Neural progenitor cell (in vitro differentiated cells): ENCODE measurements at regions not wholly inside any gene's neighbourhood (a gene's known extent, or its start where the extent isn't known, plus 50 kb on each side); places are given as distances from the start of the nearest gene placed in this dataset.

Source experiments
- DNase-seq: peaks from one replicate; pipeline ENCODE4 v3.0.0-alpha.2; 2016; ENCODE audit warnings: low spot score
- H2AFZ ChIP-seq: fragments of 200-600 bp; sonication (generic); replicated peaks from 2 replicates; pipeline ENCODE4 v1.6.1; 2016; ENCODE audit warnings: antibody characterized with exemption
- H3F3A ChIP-seq: fragments of 200-600 bp; sonication (generic); 2 replicates; pipeline ENCODE4 v1.6.1; 2016; ENCODE audit warnings: antibody characterized with exemption, low read depth
- H3K27ac ChIP-seq: fragments of 200-600 bp; sonication (generic); 2 replicates; pipeline ENCODE4 v1.5.1; 2016; ENCODE audit warnings: mild to moderate bottlenecking
- H3K27me3 ChIP-seq: fragments of 200-600 bp; sonication (generic); 2 replicates; pipeline ENCODE4 v1.6.1; 2016; ENCODE audit warnings: mild to moderate bottlenecking, moderate library complexity
- H3K36me3 ChIP-seq: fragments of 200-600 bp; sonication (generic); 2 replicates; pipeline ENCODE4 v1.5.1; 2016
- H3K4me1 ChIP-seq: fragments of 200-600 bp; sonication (generic); 2 replicates; pipeline ENCODE4 v1.6.1; 2016; ENCODE audit warnings: mixed run types
- H3K4me2 ChIP-seq: fragments of 200-600 bp; sonication (generic); 2 replicates; pipeline ENCODE4 v1.6.1; 2016
- H3K4me3 ChIP-seq: fragments of 200-600 bp; sonication (generic); 2 replicates; pipeline ENCODE4 v1.5.1; 2016
- H3K79me2 ChIP-seq: fragments of 200-600 bp; sonication (generic); 2 replicates; pipeline ENCODE4 v1.6.1; 2016; ENCODE audit warnings: low read depth
- H3K9ac ChIP-seq: fragments of 200-600 bp; sonication (generic); 2 replicates; pipeline ENCODE4 v1.6.1; 2016
- H3K9me3 ChIP-seq: fragments of 200-600 bp; sonication (generic); 2 replicates; pipeline ENCODE4 v1.5.1; 2016; ENCODE audit warnings: low read depth
- H4K20me1 ChIP-seq: fragments of 200-600 bp; sonication (generic); 2 replicates; pipeline ENCODE4 v1.6.1; 2016; ENCODE audit warnings: low read depth
- H3K27ac Mint-ChIP-seq: 3 replicates; pipeline ENCODE4 v1.8.0; 2021; ENCODE audit warnings: mixed read lengths
- H3K27me3 Mint-ChIP-seq: 2 replicates; pipeline ENCODE4 v1.8.0; 2022; ENCODE audit warnings: low read depth, mild to moderate bottlenecking, inconsistent platforms, moderate library complexity, mixed read lengths; ENCODE audit not compliant: insufficient read depth
- H3K36me3 Mint-ChIP-seq: 3 replicates; pipeline ENCODE4 v1.8.0; 2021; ENCODE audit warnings: mixed read lengths
- H3K4me1 Mint-ChIP-seq: 3 replicates; pipeline ENCODE4 v1.8.0; 2021; ENCODE audit warnings: mixed read lengths
- H3K4me3 Mint-ChIP-seq: 3 replicates; pipeline ENCODE4 v1.8.0; 2021; ENCODE audit warnings: mild to moderate bottlenecking, moderate library complexity, mixed read lengths
- H3K9me3 Mint-ChIP-seq: 3 replicates; pipeline ENCODE4 v1.8.0; 2020; ENCODE audit warnings: mixed read lengths
- CTCF ChIP-seq: fragments of 200-600 bp; sonication (generic); IDR thresholded peaks from 2 replicates; pipeline ENCODE4 v1.5.1; 2017; ENCODE audit warnings: antibody characterized with exemption, mild to moderate bottlenecking
- EZH2 ChIP-seq: fragments of 200-600 bp; sonication (generic); IDR thresholded peaks from 2 replicates; pipeline ENCODE4 v1.6.1; 2017; ENCODE audit warnings: antibody characterized with exemption, mild to moderate bottlenecking, moderate library complexity
- EZH2phosphoT487 ChIP-seq: fragments of 200-600 bp; sonication (generic); IDR thresholded peaks from 2 replicates; pipeline ENCODE4 v1.6.1; 2017; ENCODE audit warnings: antibody characterized with exemption

- Histone ChIP-seq H3K9ac (no peak overlapping the region), H3K4me3 (no peak overlapping the region), H3K27ac (no peak overlapping the region), H3K36me3 (no peaks in the 10 kb centered on the region), H3K4me1 (no peaks in the 10 kb centered on the region), H3F3A (no peaks in the 10 kb centered on the region), H2AFZ (no peak overlapping the region), H4K20me1 (no peaks in the 10 kb centered on the region), H3K79me2 (no peaks in the 10 kb centered on the region), H3K4me2 (no peak overlapping the region), H3K27me3 (no peaks in the 10 kb centered on the region), H3K9me3 (no peaks in the 10 kb centered on the region)
- Mint-ChIP-seq H3K9me3 (peaks cover 3% of the 10 kb centered on the region), H3K27ac (no peak overlapping the region), H3K27me3 (no peaks in the 10 kb centered on the region), H3K4me1 (no peaks in the 10 kb centered on the region), H3K4me3 (no peak overlapping the region), H3K36me3 (no peaks in the 10 kb centered on the region)
- no peak for DNase-seq
- TF ChIP-seq EZH2 (no peak), EZH2phosphoT487 (no peak), CTCF (no peak)
Observed at GRCh38 chr5:18216729-18217128, 582.5 kb downstream of the TAF11L14 start.

- Mint-ChIP-seq H3K9me3 (peaks cover 3% of the 10 kb centered on the region), H3K27ac (no peak overlapping the region)
Observed at GRCh38 chr5:18219241-18219640, 585.0 kb downstream of the TAF11L14 start.

GRCh38 chr5:18220631-18221030 lies 586.4 kb downstream of the TAF11L14 start:
- H3K4me2 ChIP-seq: no peak overlapping the region
- H3K27ac ChIP-seq: no peak overlapping the region
- Mint-ChIP-seq H3K4me1 (no peaks in the 10 kb centered on the region), H3K4me3 (no peak overlapping the region), H3K36me3 (no peaks in the 10 kb centered on the region), H3K27me3 (no peaks in the 10 kb centered on the region), H3K27ac (no peak overlapping the region), H3K9me3 (peaks cover 3% of the 10 kb centered on the region)
- no peaks in the 10 kb centered on the region for H3K79me2 ChIP-seq
- no peaks in the 10 kb centered on the region for H3F3A ChIP-seq
- no peaks in the 10 kb centered on the region for H3K27me3 ChIP-seq
- no peaks in the 10 kb centered on the region for H3K36me3 ChIP-seq
- no peak for DNase-seq
- H3K9ac ChIP-seq: no peak overlapping the region
- H3K4me1 ChIP-seq: no peaks in the 10 kb centered on the region
- H3K9me3 ChIP-seq: no peaks in the 10 kb centered on the region
- no peak overlapping the region for H3K4me3 ChIP-seq
- no peak overlapping the region for H2AFZ ChIP-seq
- H4K20me1 ChIP-seq: no peaks in the 10 kb centered on the region
- no peak for TF ChIP-seq EZH2
- no peak for TF ChIP-seq CTCF

More at GRCh38 chr5:18219241-18219640, 585.0 kb downstream of the TAF11L14 start:
- TF ChIP-seq CTCF: no peak
- TF ChIP-seq EZH2phosphoT487: no peak
- TF ChIP-seq EZH2: no peak
- no peak for DNase-seq
- Mint-ChIP-seq H3K36me3 (no peaks in the 10 kb centered on the region), H3K4me1 (no peaks in the 10 kb centered on the region), H3K27me3 (no peaks in the 10 kb centered on the region), H3K4me3 (no peak overlapping the region)
- no peaks in the 10 kb centered on the region for H3K27me3 ChIP-seq
- H3K36me3 ChIP-seq: no peaks in the 10 kb centered on the region
- H3K9ac ChIP-seq: no peak overlapping the region
- no peaks in the 10 kb centered on the region for H3K9me3 ChIP-seq
- no peak overlapping the region for H2AFZ ChIP-seq
- no peak overlapping the region for H3K4me2 ChIP-seq
- H4K20me1 ChIP-seq: no peaks in the 10 kb centered on the region
- H3K27ac ChIP-seq: no peak overlapping the region
- H3K4me1 ChIP-seq: no peaks in the 10 kb centered on the region
- H3K79me2 ChIP-seq: no peaks in the 10 kb centered on the region
- H3F3A ChIP-seq: no peaks in the 10 kb centered on the region
- H3K4me3 ChIP-seq: no peak overlapping the region

- no peaks in the 10 kb centered on the region for H3K9me3 ChIP-seq
- no peak overlapping the region for H3K4me3 ChIP-seq
- peaks cover 2% of the 10 kb centered on the region for H3K9me3 Mint-ChIP-seq
- no peak overlapping the region for H2AFZ ChIP-seq
- H3K4me2 ChIP-seq: no peak overlapping the region
- H4K20me1 ChIP-seq: no peaks in the 10 kb centered on the region
- no peaks in the 10 kb centered on the region for H3K4me1 Mint-ChIP-seq
- no peak overlapping the region for H3K9ac ChIP-seq
- H3K36me3 Mint-ChIP-seq: no peaks in the 10 kb centered on the region
- no peak overlapping the region for H3K4me3 Mint-ChIP-seq
- H3K27ac ChIP-seq: no peak overlapping the region
- no peaks in the 10 kb centered on the region for H3K36me3 ChIP-seq
- no peaks in the 10 kb centered on the region for H3K4me1 ChIP-seq
- DNase-seq: no peak
- TF ChIP-seq EZH2 (no peak), EZH2phosphoT487 (no peak), CTCF (no peak)
- H3K27ac Mint-ChIP-seq: no peak overlapping the region
- H3K79me2 ChIP-seq: no peaks in the 10 kb centered on the region
- no peaks in the 10 kb centered on the region for H3F3A ChIP-seq
- no peaks in the 10 kb centered on the region for H3K27me3 ChIP-seq
- no peaks in the 10 kb centered on the region for H3K27me3 Mint-ChIP-seq
Observed at GRCh38 chr5:18236386-18236785, 602.1 kb downstream of the TAF11L14 start.
